ENCODE measurements at regions not wholly inside any gene's neighbourhood (a gene's known extent, or its start where the extent isn't known, plus 50 kb on each side); places are given as distances from the start of the nearest gene placed in this dataset.

GRCh38 chr2:120555092-120555491, 180.6 kb upstream of the GLI2 start:
- TF ChIP-seq POLR2AphosphoS5 (IDR thresholded peaks at IDR 0.05; ENCODE audit: low read depth, low read length) (no peak), REST (IDR thresholded peaks at IDR 0.05; ENCODE audit: insufficient read depth in 1 of 2, low read depth in 2 of 2, low read length in 2 of 2) (no peak), TAF1 (IDR thresholded peaks at IDR 0.05; ENCODE audit: borderline replicate concordance, insufficient read depth, low read length) (no peak), SIN3A (IDR thresholded peaks at IDR 0.05; ENCODE audit: borderline replicate concordance, insufficient read depth, low read length) (no peak)

Measured in PFSK-1 (cell line).